ENCODE measurements at regions not wholly inside any gene's neighbourhood (a gene's known extent, or its start where the extent isn't known, plus 50 kb on each side); places are given as distances from the start of the nearest gene placed in this dataset.

DNA sequence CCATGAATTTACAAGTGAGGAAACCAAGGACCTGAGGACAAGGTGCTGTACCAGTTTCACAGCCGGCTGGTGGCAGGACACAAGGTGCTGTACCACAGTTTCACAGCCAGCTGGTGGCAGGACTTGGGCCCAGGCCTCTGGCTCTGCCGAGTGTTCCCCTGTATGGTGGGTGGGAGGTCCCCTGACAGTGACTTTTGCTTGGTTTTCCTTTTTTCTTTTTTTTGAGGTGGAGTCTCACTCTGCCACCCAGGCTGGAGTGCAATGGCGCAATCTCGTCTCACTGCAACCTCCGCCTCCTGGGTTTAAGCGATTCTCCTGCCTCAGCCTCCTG, 212.4 kb downstream of the LY86 start:
- TF ChIP-seq, protein P1, sequence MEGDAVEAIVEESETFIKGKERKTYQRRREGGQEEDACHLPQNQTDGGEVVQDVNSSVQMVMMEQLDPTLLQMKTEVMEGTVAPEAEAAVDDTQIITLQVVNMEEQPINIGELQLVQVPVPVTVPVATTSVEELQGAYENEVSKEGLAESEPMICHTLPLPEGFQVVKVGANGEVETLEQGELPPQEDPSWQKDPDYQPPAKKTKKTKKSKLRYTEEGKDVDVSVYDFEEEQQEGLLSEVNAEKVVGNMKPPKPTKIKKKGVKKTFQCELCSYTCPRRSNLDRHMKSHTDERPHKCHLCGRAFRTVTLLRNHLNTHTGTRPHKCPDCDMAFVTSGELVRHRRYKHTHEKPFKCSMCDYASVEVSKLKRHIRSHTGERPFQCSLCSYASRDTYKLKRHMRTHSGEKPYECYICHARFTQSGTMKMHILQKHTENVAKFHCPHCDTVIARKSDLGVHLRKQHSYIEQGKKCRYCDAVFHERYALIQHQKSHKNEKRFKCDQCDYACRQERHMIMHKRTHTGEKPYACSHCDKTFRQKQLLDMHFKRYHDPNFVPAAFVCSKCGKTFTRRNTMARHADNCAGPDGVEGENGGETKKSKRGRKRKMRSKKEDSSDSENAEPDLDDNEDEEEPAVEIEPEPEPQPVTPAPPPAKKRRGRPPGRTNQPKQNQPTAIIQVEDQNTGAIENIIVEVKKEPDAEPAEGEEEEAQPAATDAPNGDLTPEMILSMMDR (IDR thresholded peaks at IDR 0.05) = no peak
- no peak for TF ChIP-seq POLR2A (IDR thresholded peaks at IDR 0.05)

Measured in heart left ventricle (tissue), 13 donors.